ENCODE measurements at regions not wholly inside any gene's neighbourhood (a gene's known extent, or its start where the extent isn't known, plus 50 kb on each side); places are given as distances from the start of the nearest gene placed in this dataset.
A peak's percentile ranks its signal among the peaks of the same experiment; 100 is the strongest.

DNA sequence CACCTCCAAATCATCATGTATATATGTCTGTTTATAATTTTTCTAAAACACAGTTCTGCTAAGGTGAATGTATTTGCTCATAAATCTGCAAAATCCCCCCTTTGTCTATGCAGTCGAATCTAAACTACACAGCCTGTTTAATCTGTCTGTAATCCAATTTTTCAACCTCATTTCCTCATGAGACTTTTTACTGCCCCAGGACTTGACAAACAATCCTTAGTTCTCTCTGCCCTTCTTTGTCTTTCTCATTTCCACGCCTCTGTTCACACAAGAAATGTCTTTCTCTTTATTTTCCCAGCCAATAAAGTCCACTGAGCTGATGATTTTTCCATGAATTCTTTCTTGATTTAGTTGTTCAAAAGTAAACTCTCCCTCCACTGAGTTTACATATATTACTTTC is 1154.3 kb downstream of the FAM181B start:
- peaks cover 2% of the 10 kb centered on the region for H3K27me3 Mint-ChIP-seq (ENCODE audit: insufficient read depth)
- H3K27ac ChIP-seq (ENCODE audit: low read depth, low read length) = no peak overlapping the region
- H3K27ac Mint-ChIP-seq = no peak overlapping the region

DNA sequence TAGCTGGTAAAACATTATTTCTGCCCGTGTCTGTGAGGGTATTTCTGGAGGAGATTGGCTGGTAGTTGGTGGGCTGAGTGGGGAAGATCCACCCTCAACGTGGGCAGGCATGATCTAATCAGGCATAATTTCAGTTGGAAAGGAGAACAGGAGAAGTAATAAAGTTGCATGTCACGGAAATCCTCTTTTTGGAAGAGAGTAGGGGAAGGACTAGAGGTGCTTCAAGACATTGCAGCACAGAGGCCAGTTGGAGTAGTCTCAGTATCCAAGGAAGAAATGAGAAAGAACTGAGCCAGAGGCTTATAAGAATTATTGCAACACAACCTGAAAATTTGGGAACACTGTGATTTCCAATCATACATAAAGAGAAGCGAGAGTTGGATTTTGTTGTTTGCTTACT is 1155.1 kb downstream of the FAM181B start:
- no peak overlapping the region for H3K27ac Mint-ChIP-seq
- DNase-seq = no peak
- H3K4me1 ChIP-seq (ENCODE audit: control insufficient read depth, insufficient read depth, low read length) = no peaks in the 10 kb centered on the region
- no peaks in the 10 kb centered on the region for H3K9me3 ChIP-seq (ENCODE audit: control insufficient read depth, low read length)
- no peak overlapping the region for H3K4me3 ChIP-seq (ENCODE audit: low read length)
- H3K27me3 Mint-ChIP-seq (ENCODE audit: insufficient read depth) = peaks cover 2% of the 10 kb centered on the region
- H3K36me3 ChIP-seq (ENCODE audit: control insufficient read depth, insufficient read depth, low read length) = no peaks in the 10 kb centered on the region
- H3K4me1 Mint-ChIP-seq = no peaks in the 10 kb centered on the region
- 76% methylated on average over 2 to 4 of the region's 4 CpGs for WGBS, 2 experiments (ENCODE audit: insufficient coverage in 1 of 2, insufficient read length in 1 of 2)
- no peaks in the 10 kb centered on the region for H3K27me3 ChIP-seq (ENCODE audit: control insufficient read depth, insufficient read depth, low read length, poor library complexity, severe bottlenecking)
- H3K9me3 Mint-ChIP-seq = no peaks in the 10 kb centered on the region
- H3K27ac ChIP-seq (ENCODE audit: low read depth, low read length) = no peak overlapping the region
- H3K9ac ChIP-seq (ENCODE audit: extremely low read depth, low read length, poor library complexity, severe bottlenecking) = no peak overlapping the region
- no peaks in the 10 kb centered on the region for H3K36me3 Mint-ChIP-seq (ENCODE audit: low read depth)
- H3K4me3 Mint-ChIP-seq = no peak overlapping the region
- TF ChIP-seq, protein P1, sequence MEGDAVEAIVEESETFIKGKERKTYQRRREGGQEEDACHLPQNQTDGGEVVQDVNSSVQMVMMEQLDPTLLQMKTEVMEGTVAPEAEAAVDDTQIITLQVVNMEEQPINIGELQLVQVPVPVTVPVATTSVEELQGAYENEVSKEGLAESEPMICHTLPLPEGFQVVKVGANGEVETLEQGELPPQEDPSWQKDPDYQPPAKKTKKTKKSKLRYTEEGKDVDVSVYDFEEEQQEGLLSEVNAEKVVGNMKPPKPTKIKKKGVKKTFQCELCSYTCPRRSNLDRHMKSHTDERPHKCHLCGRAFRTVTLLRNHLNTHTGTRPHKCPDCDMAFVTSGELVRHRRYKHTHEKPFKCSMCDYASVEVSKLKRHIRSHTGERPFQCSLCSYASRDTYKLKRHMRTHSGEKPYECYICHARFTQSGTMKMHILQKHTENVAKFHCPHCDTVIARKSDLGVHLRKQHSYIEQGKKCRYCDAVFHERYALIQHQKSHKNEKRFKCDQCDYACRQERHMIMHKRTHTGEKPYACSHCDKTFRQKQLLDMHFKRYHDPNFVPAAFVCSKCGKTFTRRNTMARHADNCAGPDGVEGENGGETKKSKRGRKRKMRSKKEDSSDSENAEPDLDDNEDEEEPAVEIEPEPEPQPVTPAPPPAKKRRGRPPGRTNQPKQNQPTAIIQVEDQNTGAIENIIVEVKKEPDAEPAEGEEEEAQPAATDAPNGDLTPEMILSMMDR (conservative IDR thresholded peaks at IDR 0.05) = peak; percentile 60

More for the DNA sequence above, 1154.3 kb downstream of the FAM181B start:
- Histone ChIP-seq H3K4me3 (ENCODE audit: low read length) (no peak overlapping the region), H3K9me3 (ENCODE audit: control insufficient read depth, low read length) (no peaks in the 10 kb centered on the region), H3K9ac (ENCODE audit: extremely low read depth, low read length, poor library complexity, severe bottlenecking) (no peak overlapping the region), H3K27me3 (ENCODE audit: control insufficient read depth, insufficient read depth, low read length, poor library complexity, severe bottlenecking) (no peaks in the 10 kb centered on the region), H3K4me1 (ENCODE audit: control insufficient read depth, insufficient read depth, low read length) (no peaks in the 10 kb centered on the region), H3K36me3 (ENCODE audit: control insufficient read depth, insufficient read depth, low read length) (no peaks in the 10 kb centered on the region)
- H3K4me1 Mint-ChIP-seq = no peaks in the 10 kb centered on the region
- DNase-seq = no peak
- TF ChIP-seq, protein P1 (conservative IDR thresholded peaks at IDR 0.05) = no peak
- H3K36me3 Mint-ChIP-seq (ENCODE audit: low read depth) = no peaks in the 10 kb centered on the region
- no peak overlapping the region for H3K4me3 Mint-ChIP-seq
- H3K9me3 Mint-ChIP-seq = no peaks in the 10 kb centered on the region
- WGBS, 2 experiments (ENCODE audit: insufficient coverage in 1 of 2, insufficient read length in 1 of 2) = 54 to 85% methylated on average over 2 of the region's 2 CpGs

GRCh38 chr11:81574301-81574700 is 1159.4 kb downstream of the FAM181B start:
- 77 to 100% methylated on average over 1 of the region's 2 CpGs for WGBS, 2 experiments (ENCODE audit: insufficient coverage in 1 of 2, insufficient read length in 1 of 2)

More at GRCh38 chr11:81574301-81574700, 1159.4 kb downstream of the FAM181B start:
- Histone ChIP-seq H3K4me3 (ENCODE audit: low read length) (no peak overlapping the region), H3K27me3 (ENCODE audit: control insufficient read depth, insufficient read depth, low read length, poor library complexity, severe bottlenecking) (no peaks in the 10 kb centered on the region), H3K9me3 (ENCODE audit: control insufficient read depth, low read length) (no peaks in the 10 kb centered on the region), H3K9ac (ENCODE audit: extremely low read depth, low read length, poor library complexity, severe bottlenecking) (no peak overlapping the region), H3K36me3 (ENCODE audit: control insufficient read depth, insufficient read depth, low read length) (no peaks in the 10 kb centered on the region), H3K27ac (ENCODE audit: low read depth, low read length) (no peak overlapping the region), H3K4me1 (ENCODE audit: control insufficient read depth, insufficient read depth, low read length) (no peaks in the 10 kb centered on the region)
- Mint-ChIP-seq H3K9me3 (no peaks in the 10 kb centered on the region), H3K36me3 (ENCODE audit: low read depth) (no peaks in the 10 kb centered on the region), H3K4me1 (no peaks in the 10 kb centered on the region), H3K27me3 (ENCODE audit: insufficient read depth) (peaks cover 2% of the 10 kb centered on the region), H3K27ac (no peak overlapping the region), H3K4me3 (no peak overlapping the region)
- DNase-seq = no peak
- TF ChIP-seq, protein P1 (conservative IDR thresholded peaks at IDR 0.05) = no peak

Measured in endodermal cell (in vitro differentiated cells).